OCI-LY1 (cell line): ENCODE measurements at regions not wholly inside any gene's neighbourhood (a gene's known extent, or its start where the extent isn't known, plus 50 kb on each side); places are given as distances from the start of the nearest gene placed in this dataset.
"Not testable (repeated sequence)": the region's sequence is repeated elsewhere in the genome, so short reads cannot be mapped to it uniquely, and the experiment has no call there.

Source experiments
- H2AFZ ChIP-seq: fragments of 200-600 bp; sonication (generic), shearing (Covaris generic); 2 replicates; pipeline ENCODE4 v1.6.0; 2014; ENCODE audit warnings: antibody characterized with exemption, mild to moderate bottlenecking, low read length
- H3F3A ChIP-seq: fragments of 200-600 bp; sonication (generic), shearing (Covaris generic); 2 replicates; pipeline ENCODE4 v1.6.0; 2014; ENCODE audit warnings: mild to moderate bottlenecking, antibody characterized with exemption, low read length, moderate library complexity; ENCODE audit not compliant: insufficient read depth
- H3K27ac ChIP-seq: fragments of 200-600 bp; sonication (generic); 2 replicates; pipeline ENCODE4 v1.5.1; 2014; ENCODE audit warnings: low read length, mixed run types, mild to moderate bottlenecking, low read depth; ENCODE audit not compliant: poor library complexity, severe bottlenecking
- H3K27me3 ChIP-seq: fragments of 200-600 bp; sonication (generic); 2 replicates; pipeline ENCODE4 v1.6.0; 2014; ENCODE audit warnings: antibody characterized with exemption, mild to moderate bottlenecking, low read length, moderate library complexity; ENCODE audit not compliant: insufficient read depth
- H3K36me3 ChIP-seq: fragments of 200-600 bp; sonication (generic); 2 replicates; pipeline ENCODE4 v1.6.1; 2014; ENCODE audit warnings: mild to moderate bottlenecking, antibody characterized with exemption, low read length, moderate library complexity, mixed read lengths; ENCODE audit not compliant: insufficient read depth
- H3K4me1 ChIP-seq: fragments of 200-600 bp; sonication (generic); 2 replicates; pipeline ENCODE4 v1.5.1; 2014; ENCODE audit warnings: mild to moderate bottlenecking, low read length, moderate library complexity; ENCODE audit not compliant: insufficient read depth, severe bottlenecking
- H3K4me2 ChIP-seq: fragments of 200-600 bp; sonication (generic), shearing (Covaris generic); 2 replicates; pipeline ENCODE4 v1.6.1; 2014; ENCODE audit warnings: low read length
- H3K4me3 ChIP-seq: fragments of 200-600 bp; sonication (generic); 2 replicates; pipeline ENCODE4 v1.5.1; 2014; ENCODE audit warnings: low read length, low read depth, mild to moderate bottlenecking, mixed read lengths; ENCODE audit not compliant: poor library complexity, severe bottlenecking
- H3K79me2 ChIP-seq: fragments of 200-600 bp; shearing (Covaris generic); 2 replicates; pipeline ENCODE4 v1.6.1; 2016; ENCODE audit warnings: mixed run types, low read length, mixed read lengths; ENCODE audit not compliant: insufficient read depth
- H3K9ac ChIP-seq: fragments of 200-600 bp; sonication (generic), shearing (Covaris generic); 2 replicates; pipeline ENCODE4 v1.6.1; 2014; ENCODE audit warnings: mild to moderate bottlenecking, low read length, mixed read lengths
- H3K9me2 ChIP-seq: fragments of 200-600 bp; sonication (generic), shearing (Covaris generic); 2 replicates; pipeline ENCODE4 v1.6.1; 2014; ENCODE audit warnings: low read depth, mild to moderate bottlenecking, low read length, mixed read lengths
- H3K9me3 ChIP-seq: fragments of 200-600 bp; shearing (Covaris generic); 2 replicates; pipeline ENCODE4 v1.6.1; 2014; ENCODE audit warnings: low read length, mixed read lengths
- H4K20me1 ChIP-seq: fragments of 200-600 bp; sonication (generic), shearing (Covaris generic); 2 replicates; pipeline ENCODE4 v1.6.0; 2016; ENCODE audit warnings: mild to moderate bottlenecking, low read length; ENCODE audit not compliant: insufficient read depth
- TF ChIP-seq, protein P1 (sequence below): fragments of 200-600 bp; sonication (generic), shearing (Covaris generic); IDR thresholded peaks from 2 replicates; pipeline ENCODE4 v1.5.1; 2017; ENCODE audit warnings: mild to moderate bottlenecking, antibody characterized with exemption, low read length, moderate library complexity, mixed read lengths

DNA sequence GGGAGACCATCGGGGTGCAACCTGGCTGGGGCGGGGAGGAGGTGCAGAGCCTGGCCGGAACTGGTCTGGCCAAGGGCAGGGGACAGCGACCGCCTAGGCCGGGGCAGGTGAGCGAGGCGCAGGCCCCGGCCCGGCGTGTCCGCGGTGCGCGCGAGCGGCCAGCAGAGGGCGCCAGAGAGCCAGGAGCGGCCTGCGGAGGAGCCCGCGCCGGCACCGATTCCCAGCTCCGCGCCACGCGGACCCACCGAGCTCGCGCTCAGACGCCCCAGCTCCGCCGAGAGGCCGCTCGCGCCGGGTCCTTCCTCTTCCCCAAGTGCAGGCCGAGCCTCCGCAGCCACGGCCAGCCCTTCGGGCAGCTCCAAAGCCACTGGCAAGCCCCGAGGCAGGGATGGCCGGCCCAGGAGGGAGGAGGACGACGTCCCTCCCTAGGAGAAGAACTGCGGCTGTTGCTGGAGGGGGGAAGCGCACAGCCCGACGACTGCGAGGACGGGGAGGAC lies 128.9 kb upstream of the HMX1 start:
- H3K27me3 ChIP-seq, H3K9ac ChIP-seq, H3F3A ChIP-seq, H3K27ac ChIP-seq, H3K4me1 ChIP-seq, H2AFZ ChIP-seq, H3K9me2 ChIP-seq, H3K79me2 ChIP-seq, H3K4me3 ChIP-seq, H3K4me2 ChIP-seq, H3K36me3 ChIP-seq, H4K20me1 ChIP-seq, H3K9me3 ChIP-seq: not testable (repeated sequence)
- TF ChIP-seq, protein P1, sequence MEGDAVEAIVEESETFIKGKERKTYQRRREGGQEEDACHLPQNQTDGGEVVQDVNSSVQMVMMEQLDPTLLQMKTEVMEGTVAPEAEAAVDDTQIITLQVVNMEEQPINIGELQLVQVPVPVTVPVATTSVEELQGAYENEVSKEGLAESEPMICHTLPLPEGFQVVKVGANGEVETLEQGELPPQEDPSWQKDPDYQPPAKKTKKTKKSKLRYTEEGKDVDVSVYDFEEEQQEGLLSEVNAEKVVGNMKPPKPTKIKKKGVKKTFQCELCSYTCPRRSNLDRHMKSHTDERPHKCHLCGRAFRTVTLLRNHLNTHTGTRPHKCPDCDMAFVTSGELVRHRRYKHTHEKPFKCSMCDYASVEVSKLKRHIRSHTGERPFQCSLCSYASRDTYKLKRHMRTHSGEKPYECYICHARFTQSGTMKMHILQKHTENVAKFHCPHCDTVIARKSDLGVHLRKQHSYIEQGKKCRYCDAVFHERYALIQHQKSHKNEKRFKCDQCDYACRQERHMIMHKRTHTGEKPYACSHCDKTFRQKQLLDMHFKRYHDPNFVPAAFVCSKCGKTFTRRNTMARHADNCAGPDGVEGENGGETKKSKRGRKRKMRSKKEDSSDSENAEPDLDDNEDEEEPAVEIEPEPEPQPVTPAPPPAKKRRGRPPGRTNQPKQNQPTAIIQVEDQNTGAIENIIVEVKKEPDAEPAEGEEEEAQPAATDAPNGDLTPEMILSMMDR: peak; percentile 34; the same call in 1 of the 2 replicates

DNA sequence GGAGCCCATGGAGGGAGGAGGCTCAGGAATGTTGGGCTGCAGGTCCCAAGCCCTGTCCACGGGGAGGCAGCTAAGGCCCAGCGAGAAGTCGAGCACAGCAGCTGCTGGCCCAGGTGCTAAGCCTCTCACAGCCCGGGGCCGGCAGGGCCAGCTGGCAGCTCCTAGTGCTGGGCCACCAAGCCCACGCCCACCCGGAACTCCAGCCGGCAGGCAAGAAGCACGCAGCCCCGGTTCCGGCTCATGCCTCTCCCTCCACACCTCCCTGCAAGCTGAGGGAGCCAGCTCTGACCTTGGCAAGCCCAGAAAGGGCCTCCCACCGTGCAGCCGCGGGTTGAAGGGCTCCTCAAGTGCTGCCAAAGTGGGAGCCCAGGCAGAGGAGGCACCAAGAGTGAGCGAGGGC lies 121.3 kb upstream of the HMX1 start:
- not testable (repeated sequence) for H3K9ac ChIP-seq, H3K4me1 ChIP-seq, H3K36me3 ChIP-seq, H2AFZ ChIP-seq, H3K9me3 ChIP-seq, H3K9me2 ChIP-seq, H3K79me2 ChIP-seq, H3K4me2 ChIP-seq, H3K27me3 ChIP-seq, H3F3A ChIP-seq, H3K27ac ChIP-seq, H4K20me1 ChIP-seq, H3K4me3 ChIP-seq

DNA sequence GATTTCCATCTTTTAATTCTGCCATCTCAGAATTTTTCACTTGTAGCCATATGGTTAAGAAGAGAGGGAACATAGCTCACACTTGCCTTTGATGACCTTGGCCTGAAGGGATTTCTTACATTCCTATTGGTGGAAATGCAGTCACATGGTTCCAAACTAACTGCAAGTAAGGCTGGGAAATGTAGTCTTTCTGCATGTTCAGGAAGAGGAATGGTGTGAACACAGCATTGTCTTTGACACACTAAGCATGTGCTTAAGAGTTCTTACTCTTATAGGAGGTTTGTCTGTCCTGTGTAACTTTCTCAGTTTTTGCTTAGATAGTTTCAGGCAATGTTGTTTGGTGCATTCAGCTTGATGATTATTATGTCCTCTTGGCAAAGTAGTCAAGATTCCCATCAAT lies 119.8 kb upstream of the HMX1 start:
- H3K4me3 ChIP-seq, H3K4me2 ChIP-seq, H2AFZ ChIP-seq, H3K9ac ChIP-seq, H3K9me3 ChIP-seq, H3K36me3 ChIP-seq, H3K27ac ChIP-seq, H3K79me2 ChIP-seq, H4K20me1 ChIP-seq, H3K27me3 ChIP-seq, H3K4me1 ChIP-seq, H3F3A ChIP-seq, H3K9me2 ChIP-seq: not testable (repeated sequence)

DNA sequence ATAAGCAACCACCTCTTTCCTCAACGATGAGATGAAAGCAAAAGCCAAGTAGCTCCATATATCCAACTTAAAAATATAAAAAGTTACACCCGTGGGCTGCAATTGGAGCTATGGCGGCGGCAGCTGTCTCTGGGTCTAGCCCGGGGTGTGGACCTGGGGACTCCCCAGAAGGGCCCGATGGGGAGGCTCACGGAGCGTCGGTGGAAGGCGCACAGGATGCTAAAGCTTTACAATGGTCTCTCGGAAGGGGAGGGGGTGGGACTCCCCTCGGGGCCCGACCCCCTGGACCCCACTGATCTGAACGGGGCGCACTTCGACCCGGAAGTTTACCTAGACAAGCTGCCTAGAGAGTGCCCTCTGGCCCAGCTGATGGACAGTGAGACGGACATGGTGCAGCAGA lies 118.7 kb upstream of the HMX1 start:
- not testable (repeated sequence) for H3K9me2 ChIP-seq, H3K27ac ChIP-seq

DNA sequence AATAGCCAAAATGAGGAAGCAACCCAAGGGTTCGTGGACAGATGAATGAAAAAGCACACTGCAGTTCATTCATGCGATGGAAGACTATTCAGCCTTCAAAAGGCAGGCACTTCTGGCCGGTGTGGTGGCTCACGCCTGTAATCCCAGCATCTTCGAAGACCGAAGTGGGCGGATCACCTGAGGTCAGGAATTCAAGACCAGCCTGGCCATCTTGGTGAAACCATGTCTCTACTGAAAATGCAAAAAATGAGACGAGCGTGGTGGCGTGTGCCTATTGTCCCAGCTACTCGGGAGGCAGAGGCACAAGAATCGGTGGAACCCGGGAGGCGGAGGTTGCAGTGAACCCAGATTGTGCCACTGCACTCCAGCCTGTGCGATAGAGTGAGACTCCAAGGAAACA lies 114.1 kb upstream of the HMX1 start:
- not testable (repeated sequence) for H3K27ac ChIP-seq, H3K27me3 ChIP-seq, H3F3A ChIP-seq, H3K9ac ChIP-seq, H3K9me2 ChIP-seq, H3K36me3 ChIP-seq, H2AFZ ChIP-seq, H3K4me3 ChIP-seq, H3K4me2 ChIP-seq, H3K79me2 ChIP-seq, H3K9me3 ChIP-seq, H4K20me1 ChIP-seq, H3K4me1 ChIP-seq

More for the DNA sequence above, 118.7 kb upstream of the HMX1 start:
- H3K36me3 ChIP-seq, H3K4me1 ChIP-seq, H2AFZ ChIP-seq, H3K4me3 ChIP-seq, H3K27me3 ChIP-seq, H3K4me2 ChIP-seq, H4K20me1 ChIP-seq, H3K79me2 ChIP-seq, H3K9ac ChIP-seq, H3K9me3 ChIP-seq, H3F3A ChIP-seq: not testable (repeated sequence)

DNA sequence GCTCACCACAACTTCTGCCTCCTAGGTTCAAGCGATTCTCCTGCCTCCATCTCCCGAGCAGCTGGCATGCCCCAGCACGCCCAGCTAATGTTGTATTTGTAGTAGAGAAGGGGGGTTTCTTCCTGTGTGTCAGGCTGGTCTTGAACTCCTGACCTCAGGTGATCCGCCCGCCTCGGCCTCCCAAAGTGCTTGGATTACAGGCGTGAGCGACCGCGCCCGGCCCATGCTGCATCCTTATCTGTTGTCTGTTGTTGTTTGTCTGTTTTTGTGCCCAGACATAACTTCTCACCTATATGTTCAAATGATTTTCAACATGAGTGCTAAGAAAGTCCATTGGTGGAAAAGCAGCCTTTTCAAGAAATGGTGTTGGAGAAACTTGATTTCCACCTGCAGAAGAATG lies 113.0 kb upstream of the HMX1 start:
- not testable (repeated sequence) for H3K9me3 ChIP-seq, H3K27ac ChIP-seq, H3K9ac ChIP-seq, H3K9me2 ChIP-seq, H3K36me3 ChIP-seq, H3K27me3 ChIP-seq, H3F3A ChIP-seq, H3K4me3 ChIP-seq, H3K79me2 ChIP-seq, H3K4me1 ChIP-seq, H4K20me1 ChIP-seq, H2AFZ ChIP-seq, H3K4me2 ChIP-seq

DNA sequence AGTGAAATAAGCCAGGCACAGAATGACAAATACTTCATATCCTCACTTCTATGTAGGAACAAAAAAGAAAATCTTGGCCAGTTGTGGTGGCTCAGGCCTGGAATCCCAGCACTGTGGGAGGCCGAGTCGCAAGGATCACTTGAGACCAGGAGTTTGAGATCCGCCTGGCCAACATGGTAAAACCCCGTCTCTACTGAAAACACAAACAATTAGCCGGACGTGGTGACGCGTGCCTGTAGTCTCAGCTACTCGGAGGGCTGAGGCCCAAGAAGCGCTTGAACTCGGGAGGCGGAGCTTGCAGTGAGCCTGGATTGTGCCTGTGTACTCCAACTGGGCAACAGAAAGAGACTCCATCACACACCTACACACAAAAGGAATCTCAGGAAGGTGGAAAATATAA lies 112.3 kb upstream of the HMX1 start:
- not testable (repeated sequence) for H3K27ac ChIP-seq, H3K79me2 ChIP-seq, H3K4me2 ChIP-seq, H2AFZ ChIP-seq, H3K4me1 ChIP-seq, H3K9ac ChIP-seq, H3K4me3 ChIP-seq, H3K36me3 ChIP-seq, H3K9me3 ChIP-seq, H3K9me2 ChIP-seq, H3F3A ChIP-seq, H4K20me1 ChIP-seq, H3K27me3 ChIP-seq
